HG03159 (cell line): ENCODE measurements at regions not wholly inside any gene's neighbourhood (a gene's known extent, or its start where the extent isn't known, plus 50 kb on each side); places are given as distances from the start of the nearest gene placed in this dataset.

Experiments
- ATAC-seq: cut with Tn5 transposase; IDR thresholded peaks from one replicate; pipeline ENCODE4 v1.9.1; 2021; ENCODE audit warnings: mild to moderate bottlenecking, moderate library complexity; ENCODE audit not compliant: unreplicated experiment

DNA sequence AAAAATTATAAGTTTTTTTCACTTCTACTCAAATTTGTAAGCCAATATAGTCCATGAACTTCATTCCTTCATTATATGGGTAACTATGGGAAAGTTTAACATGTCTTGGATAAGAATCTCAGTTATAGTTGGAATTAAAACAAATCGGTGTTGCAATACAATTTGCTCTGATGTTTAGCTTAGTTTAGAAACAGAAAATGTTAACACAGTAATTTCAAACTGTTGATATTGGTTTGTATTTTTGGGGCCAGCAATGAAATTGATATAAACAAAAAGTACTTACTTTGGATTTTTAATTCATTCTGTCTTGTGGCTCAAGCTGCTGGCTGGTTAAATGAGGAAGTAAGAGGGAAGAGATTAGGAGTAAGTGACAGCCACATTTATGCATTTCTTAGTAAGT is 368.5 kb upstream of the NT5C1B start:
- ATAC-seq = no peak

GRCh38 chr2:18950361-18950851 is 361.0 kb upstream of the NT5C1B start:
- ATAC-seq = no peak

DNA sequence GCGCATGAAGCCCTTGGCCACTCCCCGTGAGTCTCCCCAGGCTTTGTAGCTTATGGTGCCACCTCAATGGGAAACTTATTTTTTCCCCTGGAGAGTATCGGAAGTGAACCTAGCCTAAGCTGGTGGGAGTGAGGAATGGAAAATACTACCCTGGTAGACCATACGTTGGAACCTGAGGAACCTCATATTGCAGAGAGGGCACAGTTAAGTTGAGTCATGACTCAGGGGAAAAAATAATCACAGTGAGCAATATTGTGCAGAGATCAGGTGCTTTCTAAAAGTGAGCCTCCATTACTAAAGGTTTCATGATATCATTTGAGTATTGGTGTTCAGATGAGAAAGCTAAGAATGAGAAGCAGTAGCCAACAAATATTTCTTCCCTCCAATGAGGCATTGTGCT is 360.5 kb upstream of the NT5C1B start:
- no peak for ATAC-seq

- peak; percentile 98 for ATAC-seq
Measured at GRCh38 chr2:18940184-18940583, 350.8 kb upstream of the NT5C1B start.

- ATAC-seq = peak; percentile 48
Measured at GRCh38 chr2:18939740-18940139, 350.4 kb upstream of the NT5C1B start.

DNA sequence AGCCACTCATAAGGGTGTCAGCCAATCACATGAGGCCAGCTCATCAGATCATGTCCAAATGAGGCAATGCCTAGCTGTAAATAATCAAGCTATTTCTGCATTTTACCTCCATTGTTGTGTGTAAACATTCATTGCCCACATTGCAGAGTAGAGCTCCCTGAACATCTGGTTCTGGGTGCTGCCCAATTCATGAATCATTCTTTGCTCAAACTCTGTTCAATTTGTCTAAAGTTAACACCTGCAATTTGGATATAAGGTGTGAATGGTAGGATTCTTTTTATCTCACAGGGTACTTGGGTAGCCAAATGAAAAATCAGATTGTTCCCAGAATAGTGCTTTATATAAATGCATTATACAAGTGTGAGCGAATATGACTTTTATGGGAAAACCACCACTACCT is 345.5 kb upstream of the NT5C1B start:
- ATAC-seq = no peak

DNA sequence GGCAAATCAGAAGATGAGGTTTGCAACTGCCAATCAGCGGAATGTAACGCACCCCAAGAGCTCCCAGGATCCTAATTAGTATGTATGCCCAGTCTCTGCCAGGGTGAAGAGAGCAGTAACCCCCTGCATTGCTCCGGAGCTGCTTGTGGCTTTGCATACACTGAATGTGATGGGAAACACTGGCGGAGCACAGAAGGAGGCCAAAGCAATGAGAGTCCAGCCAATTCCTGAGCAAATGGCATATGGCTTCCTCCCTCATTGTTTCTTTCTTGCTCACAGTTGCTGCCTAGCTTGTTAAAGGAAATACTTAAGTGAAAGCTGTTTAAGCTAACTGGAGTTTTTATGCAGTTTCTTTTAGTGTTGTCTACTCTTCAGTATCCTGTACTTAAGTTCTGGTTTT is 343.5 kb upstream of the NT5C1B start:
- no peak for ATAC-seq

GRCh38 chr2:18930971-18931370 is 341.6 kb upstream of the NT5C1B start:
- ATAC-seq = no peak

GRCh38 chr2:18927525-18928232 is 338.3 kb upstream of the NT5C1B start:
- no peak for ATAC-seq

DNA sequence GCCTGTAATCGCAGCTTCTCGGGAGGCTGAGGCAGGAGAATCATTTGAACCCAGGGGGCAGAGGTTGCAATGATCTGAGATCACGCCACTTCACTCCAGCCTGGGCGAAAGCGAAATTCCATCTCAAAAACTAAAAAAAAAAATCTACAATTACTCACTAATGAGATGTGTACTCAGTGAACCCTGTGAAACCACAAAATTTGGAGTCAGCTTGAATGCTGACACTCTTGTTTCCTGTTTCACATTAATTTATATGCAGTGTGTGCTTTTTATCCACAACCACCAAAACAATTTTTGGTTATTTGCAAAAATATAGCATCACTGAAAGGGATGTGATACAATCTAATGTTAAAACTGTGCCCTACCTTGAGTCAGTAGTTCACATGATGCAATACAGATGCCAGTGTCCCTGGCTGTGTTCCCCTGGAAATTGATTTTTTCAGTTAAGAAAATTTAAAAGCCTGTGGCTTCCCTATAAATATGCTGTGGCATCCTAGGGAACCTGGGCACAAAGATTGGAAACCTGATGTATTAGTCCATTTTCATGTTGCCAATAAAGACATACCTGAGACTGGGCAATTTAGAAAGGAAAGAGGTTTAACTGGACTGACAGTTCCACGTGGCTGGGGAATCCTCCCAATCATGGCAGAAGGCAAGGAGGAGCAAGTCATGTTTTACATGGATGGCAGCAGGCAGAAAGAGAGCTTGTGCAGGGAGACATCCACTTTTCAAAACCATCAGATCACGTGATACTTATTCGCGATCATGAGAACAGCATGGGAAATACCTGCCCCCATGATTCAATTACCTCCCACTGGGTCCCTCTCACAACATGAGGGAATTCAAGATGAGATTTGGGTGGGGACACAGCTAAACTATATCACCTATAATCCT is 337.5 kb upstream of the NT5C1B start:
- no peak for ATAC-seq

DNA sequence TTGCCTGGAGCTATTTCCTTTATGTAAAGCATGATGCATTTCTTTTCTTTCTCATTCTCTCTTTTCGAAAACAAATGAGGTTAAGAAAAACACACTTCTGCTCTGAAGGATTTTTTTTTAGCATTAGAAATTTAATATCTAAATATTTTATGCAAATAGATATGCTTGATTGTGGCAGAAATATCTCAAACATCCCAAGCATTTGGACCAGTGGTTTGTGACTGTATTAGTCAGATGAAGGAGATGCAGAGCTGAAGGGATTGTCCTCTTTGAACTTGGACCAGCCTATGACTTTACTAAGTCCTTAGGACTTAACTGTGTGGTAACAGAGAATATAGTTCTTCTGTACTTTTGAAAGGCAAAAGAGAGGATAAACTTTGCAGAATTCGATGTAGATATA is 335.9 kb upstream of the NT5C1B start:
- ATAC-seq = no peak

GRCh38 chr2:18924886-18925285 is 335.5 kb upstream of the NT5C1B start:
- no peak for ATAC-seq

GRCh38 chr2:18924386-18924785 is 335.0 kb upstream of the NT5C1B start:
- no peak for ATAC-seq

DNA sequence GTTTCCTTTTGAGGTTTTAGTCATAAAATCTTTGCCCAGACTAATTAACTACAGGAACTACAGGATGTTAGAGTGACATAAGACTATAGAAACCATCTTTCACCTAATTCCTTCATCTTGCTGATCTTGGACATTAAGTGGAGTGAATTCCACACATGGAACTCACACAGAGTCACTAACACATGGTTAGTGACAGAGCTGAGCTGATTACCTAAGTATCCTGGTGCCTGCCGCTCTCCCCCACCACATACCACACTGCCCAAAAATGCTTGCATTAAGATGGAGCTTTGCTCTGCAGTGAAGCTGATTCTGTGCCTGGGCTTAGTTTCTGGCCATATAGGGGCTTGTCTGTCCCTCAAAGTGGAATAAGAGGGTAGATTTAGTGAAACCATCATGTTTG is 332.9 kb upstream of the NT5C1B start:
- no peak for ATAC-seq

DNA sequence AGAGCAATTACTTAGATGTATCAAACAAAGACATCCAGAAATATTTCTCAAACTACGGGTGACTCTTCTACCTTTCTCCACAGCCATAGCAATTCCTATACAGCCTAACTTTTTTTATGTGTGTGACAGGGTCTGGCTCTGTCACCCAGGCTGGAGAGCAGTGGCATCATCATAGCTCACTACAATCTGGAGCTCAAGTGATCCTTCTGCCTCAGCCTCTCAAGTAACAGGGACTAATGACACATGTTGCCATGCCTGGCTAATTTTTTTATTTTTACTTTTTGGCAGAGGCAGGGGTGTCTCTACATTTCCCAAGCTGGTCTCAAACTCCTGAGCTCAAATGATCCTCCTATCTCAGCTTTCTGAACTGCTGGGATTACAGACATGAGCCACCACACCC is 328.9 kb upstream of the NT5C1B start:
- ATAC-seq = no peak

- no peak for ATAC-seq
Measured at GRCh38 chr2:18915227-18915626, 325.9 kb upstream of the NT5C1B start.

- ATAC-seq = no peak
Measured at GRCh38 chr2:18913512-18913911, 324.1 kb upstream of the NT5C1B start.

- no peak for ATAC-seq
Measured at GRCh38 chr2:18912225-18912888, 323.0 kb upstream of the NT5C1B start.

- ATAC-seq = no peak
Measured at GRCh38 chr2:18911416-18911815, 322.0 kb upstream of the NT5C1B start.

- ATAC-seq = no peak
Measured at GRCh38 chr2:18910843-18911242, 321.5 kb upstream of the NT5C1B start.

GRCh38 chr2:18907937-18908336 is 318.6 kb upstream of the NT5C1B start:
- ATAC-seq = no peak

DNA sequence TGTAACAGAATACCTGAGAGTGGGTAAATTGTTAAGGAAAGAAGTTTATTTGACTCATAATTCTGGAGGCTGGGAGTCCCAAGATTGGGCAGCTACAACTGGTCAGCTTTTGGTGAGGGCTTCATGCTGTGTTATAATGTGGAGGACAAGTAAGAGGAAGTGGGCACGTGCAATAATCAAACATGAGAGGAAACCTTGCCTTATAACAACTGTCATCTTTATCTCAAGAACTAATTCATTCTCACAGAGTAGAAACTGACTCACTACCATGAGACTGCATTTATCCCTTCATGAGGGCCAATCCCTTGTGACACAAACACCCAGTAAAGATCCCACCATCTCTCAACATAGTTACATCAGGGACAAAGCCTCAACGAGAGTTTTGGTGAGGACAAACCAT is 318.1 kb upstream of the NT5C1B start:
- no peak for ATAC-seq
